ENCODE measurements at regions not wholly inside any gene's neighbourhood (a gene's known extent, or its start where the extent isn't known, plus 50 kb on each side); places are given as distances from the start of the nearest gene placed in this dataset.
"Not testable (repeated sequence)": the region's sequence is repeated elsewhere in the genome, so short reads cannot be mapped to it uniquely, and the experiment has no call there.

DNA sequence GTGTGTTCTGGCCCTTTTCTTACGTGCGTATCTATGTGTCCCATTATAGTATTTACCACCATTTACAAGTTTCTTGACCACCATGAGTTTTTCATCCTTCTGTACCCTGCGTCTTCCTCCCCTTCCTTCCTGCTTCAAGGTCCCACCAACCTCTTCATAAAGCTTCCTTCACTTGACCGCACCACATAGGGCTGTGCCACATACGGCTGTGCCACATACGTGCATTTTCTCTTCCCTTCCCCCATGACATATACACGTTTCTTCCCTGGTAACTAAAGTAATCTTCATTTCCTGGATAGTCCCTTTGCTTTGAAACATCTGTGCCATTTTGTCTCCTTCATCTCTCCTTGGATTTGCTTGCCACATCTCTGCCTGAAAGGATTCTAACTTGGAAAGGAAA, 128.6 kb upstream of the METTL14 start:
- TF ChIP-seq EZH2 (IDR thresholded peaks at IDR 0.05; ENCODE audit: borderline replicate concordance, low read length) = not testable (repeated sequence)
- TF ChIP-seq, protein P1, sequence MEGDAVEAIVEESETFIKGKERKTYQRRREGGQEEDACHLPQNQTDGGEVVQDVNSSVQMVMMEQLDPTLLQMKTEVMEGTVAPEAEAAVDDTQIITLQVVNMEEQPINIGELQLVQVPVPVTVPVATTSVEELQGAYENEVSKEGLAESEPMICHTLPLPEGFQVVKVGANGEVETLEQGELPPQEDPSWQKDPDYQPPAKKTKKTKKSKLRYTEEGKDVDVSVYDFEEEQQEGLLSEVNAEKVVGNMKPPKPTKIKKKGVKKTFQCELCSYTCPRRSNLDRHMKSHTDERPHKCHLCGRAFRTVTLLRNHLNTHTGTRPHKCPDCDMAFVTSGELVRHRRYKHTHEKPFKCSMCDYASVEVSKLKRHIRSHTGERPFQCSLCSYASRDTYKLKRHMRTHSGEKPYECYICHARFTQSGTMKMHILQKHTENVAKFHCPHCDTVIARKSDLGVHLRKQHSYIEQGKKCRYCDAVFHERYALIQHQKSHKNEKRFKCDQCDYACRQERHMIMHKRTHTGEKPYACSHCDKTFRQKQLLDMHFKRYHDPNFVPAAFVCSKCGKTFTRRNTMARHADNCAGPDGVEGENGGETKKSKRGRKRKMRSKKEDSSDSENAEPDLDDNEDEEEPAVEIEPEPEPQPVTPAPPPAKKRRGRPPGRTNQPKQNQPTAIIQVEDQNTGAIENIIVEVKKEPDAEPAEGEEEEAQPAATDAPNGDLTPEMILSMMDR (conservative IDR thresholded peaks at IDR 0.05 in 1 of 2, IDR thresholded peaks at IDR 0.05 in 1 of 2; ENCODE audit: extremely low read depth in 1 of 2, insufficient read depth in 1 of 2, low read depth in 1 of 2, low read length in 2 of 2) = not testable (repeated sequence)
